Duodenal mucosa (tissue), 2 donors: ENCODE measurements at regions not wholly inside any gene's neighbourhood (a gene's known extent, or its start where the extent isn't known, plus 50 kb on each side); places are given as distances from the start of the nearest gene placed in this dataset.

Source experiments
- H3K27ac ChIP-seq: one replicate; pipeline ENCODE4 v1.7.0; 2013; ENCODE audit warnings: low read depth, low read length
- H3K27me3 ChIP-seq, 2 donors: one replicate each; pipeline ENCODE4 v1.7.0; 2013; ENCODE audit warnings: low read length in 2 of 2, control low read depth in 1 of 2; ENCODE audit not compliant: insufficient read depth in 2 of 2, control insufficient read depth in 1 of 2
- H3K36me3 ChIP-seq, 2 donors: one replicate each; pipeline ENCODE4 v1.7.0; 2013; ENCODE audit warnings: low read length in 2 of 2, control low read depth in 1 of 2; ENCODE audit not compliant: insufficient read depth in 2 of 2, control insufficient read depth in 1 of 2
- H3K4me1 ChIP-seq, 2 donors: one replicate each; pipeline ENCODE4 v1.7.0; 2013; ENCODE audit warnings: low read length in 2 of 2, control low read depth in 1 of 2; ENCODE audit not compliant: insufficient read depth in 2 of 2, control insufficient read depth in 1 of 2
- H3K4me3 ChIP-seq, 2 donors: one replicate each; pipeline ENCODE4 v1.7.0; 2013; ENCODE audit warnings: low read length in 2 of 2, low read depth in 1 of 2
- H3K9ac ChIP-seq, 2 donors: one replicate each; pipeline ENCODE4 v1.7.0; 2013; ENCODE audit warnings: low read length in 2 of 2, low read depth in 1 of 2
- H3K9me3 ChIP-seq, 2 donors: one replicate each; pipeline ENCODE4 v1.7.0; 2013; ENCODE audit warnings: low read length in 2 of 2, control low read depth in 1 of 2; ENCODE audit not compliant: control insufficient read depth in 1 of 2

DNA sequence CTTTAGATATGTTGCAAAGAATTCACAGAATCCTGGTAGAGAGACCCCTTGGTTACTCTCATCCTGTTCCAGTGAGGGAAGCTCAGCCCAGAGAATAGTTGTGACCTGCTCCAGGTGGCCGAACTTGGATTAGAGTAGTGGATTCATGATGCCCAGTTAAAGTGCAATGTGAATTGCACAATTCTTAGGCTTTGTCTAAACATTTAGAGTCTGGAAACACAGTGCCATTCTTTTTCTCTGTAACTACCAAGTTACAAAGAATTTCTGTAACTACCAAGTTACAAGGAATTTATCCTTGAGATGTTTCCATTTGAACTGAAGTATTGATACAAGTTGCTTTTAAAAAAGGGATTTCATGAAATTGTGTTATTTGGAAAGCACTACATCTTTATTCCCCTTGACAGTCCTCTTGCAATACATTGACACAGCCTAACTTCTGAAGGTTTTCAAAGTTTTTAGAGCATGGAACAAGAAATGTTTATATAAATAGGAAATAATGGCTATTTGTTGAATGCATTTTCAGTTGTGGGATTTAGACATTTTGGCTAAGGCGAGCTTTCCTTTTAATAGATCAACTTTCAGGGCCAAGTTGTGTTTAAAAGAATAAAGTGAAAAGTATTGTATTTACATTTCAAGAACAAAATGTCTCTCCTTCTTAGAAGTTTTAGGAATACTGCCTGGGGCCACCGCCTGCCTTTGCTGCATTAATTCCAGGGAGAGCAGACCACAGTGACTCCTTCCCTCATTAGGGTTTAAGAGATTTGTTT lies 315.0 kb downstream of the LPIN1 start:
- no peak overlapping the region for H3K4me3 ChIP-seq
- H3K4me1 ChIP-seq: peaks cover 9 to 10% of the 10 kb centered on the region in 2 donors
- no peak overlapping the region for H3K9ac ChIP-seq
- H3K36me3 ChIP-seq: no peaks in the 10 kb centered on the region
- no peak overlapping the region for H3K27ac ChIP-seq
- peaks cover 0 to 3% of the 10 kb centered on the region in 2 donors for H3K27me3 ChIP-seq
- no peaks in the 10 kb centered on the region for H3K9me3 ChIP-seq

DNA sequence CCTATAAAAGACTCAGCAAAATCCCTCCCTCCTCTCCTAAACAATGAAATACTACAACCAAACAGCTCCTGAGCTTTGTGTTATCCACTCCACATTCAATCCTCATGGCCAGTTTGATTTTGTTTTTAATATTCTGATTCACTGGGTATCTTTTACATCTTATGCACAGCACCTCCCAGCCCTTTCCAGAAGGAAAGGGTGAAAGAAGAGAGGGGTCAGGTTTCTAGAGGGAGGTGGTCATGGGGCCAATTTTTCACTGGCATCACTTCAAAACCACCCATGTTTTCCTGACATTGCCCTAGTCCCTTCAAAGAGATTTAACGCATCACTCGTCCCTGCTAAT lies 315.6 kb downstream of the LPIN1 start:
- no peak overlapping the region for H3K4me3 ChIP-seq
- peaks cover 0 to 3% of the 10 kb centered on the region in 2 donors for H3K27me3 ChIP-seq
- H3K9me3 ChIP-seq: no peaks in the 10 kb centered on the region
- H3K36me3 ChIP-seq: no peaks in the 10 kb centered on the region
- H3K4me1 ChIP-seq: peaks cover 4 to 8% of the 10 kb centered on the region in 2 donors
- H3K9ac ChIP-seq: no peak overlapping the region
- H3K27ac ChIP-seq: no peak overlapping the region

GRCh38 chr2:12063210-12063609 lies 316.8 kb downstream of the LPIN1 start:
- Histone ChIP-seq H3K27ac (no peak overlapping the region), H3K4me3 (no peak overlapping the region), H3K9me3 (no peaks in the 10 kb centered on the region), H3K9ac (no peak overlapping the region), H3K36me3 (no peaks in the 10 kb centered on the region), H3K4me1 (peaks cover 0 to 5% of the 10 kb centered on the region in 2 donors), H3K27me3 (peaks cover 0 to 3% of the 10 kb centered on the region in 2 donors)

DNA sequence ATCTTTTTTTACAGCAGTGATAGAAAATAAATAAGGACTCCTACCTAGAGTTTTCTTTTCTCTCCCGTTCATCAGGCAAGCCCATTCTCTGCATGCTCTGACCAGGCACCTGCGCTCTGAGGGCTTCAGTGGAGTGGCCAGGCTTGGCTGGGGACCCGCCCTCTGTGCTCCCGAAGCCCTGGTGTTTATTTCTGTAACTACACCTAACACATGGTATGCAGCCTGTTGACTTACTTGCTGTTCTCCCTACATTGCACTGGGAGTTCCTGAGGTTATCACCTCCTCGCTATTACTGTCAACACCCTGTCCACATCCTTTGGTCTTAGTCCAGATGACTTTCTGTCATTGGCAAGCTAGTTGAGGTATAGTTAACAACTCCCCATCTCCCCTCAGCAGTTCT lies 317.7 kb downstream of the LPIN1 start:
- Histone ChIP-seq H3K4me1 (peaks cover 0 to 4% of the 10 kb centered on the region in 2 donors), H3K27ac (no peak overlapping the region), H3K9ac (no peak overlapping the region), H3K4me3 (no peak overlapping the region), H3K27me3 (peaks cover 0 to 3% of the 10 kb centered on the region in 2 donors), H3K36me3 (no peaks in the 10 kb centered on the region), H3K9me3 (no peaks in the 10 kb centered on the region)

- Histone ChIP-seq H3K9me3 (no peaks in the 10 kb centered on the region), H3K27ac (no peak overlapping the region), H3K36me3 (no peaks in the 10 kb centered on the region), H3K4me1 (no peaks in the 10 kb centered on the region), H3K9ac (no peak overlapping the region), H3K4me3 (no peak overlapping the region), H3K27me3 (no peaks in the 10 kb centered on the region)
These were observed 319.7 kb downstream of the LPIN1 start for GRCh38 chr2:12066116-12066515.

DNA sequence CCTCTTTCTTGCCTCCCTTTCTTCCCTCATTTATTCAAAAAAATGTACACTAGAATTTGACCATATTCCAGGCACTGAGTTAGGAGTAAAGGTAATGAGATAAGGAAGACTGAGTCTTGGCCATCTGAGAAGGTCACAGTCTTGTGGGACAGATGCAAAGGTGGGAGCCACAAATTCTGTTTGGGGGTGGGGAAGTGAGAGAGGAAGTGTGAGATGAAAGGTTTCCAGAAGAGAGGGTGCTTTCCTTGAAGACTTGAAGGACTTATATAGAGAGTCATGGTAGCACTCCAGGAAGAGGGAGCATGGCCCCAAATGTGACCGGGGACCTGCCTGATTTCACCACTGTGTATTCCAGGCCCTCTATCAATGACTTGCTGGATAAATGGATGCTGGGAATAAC lies 320.6 kb downstream of the LPIN1 start:
- H3K9me3 ChIP-seq: no peaks in the 10 kb centered on the region
- H3K36me3 ChIP-seq: no peaks in the 10 kb centered on the region
- H3K27me3 ChIP-seq: no peaks in the 10 kb centered on the region
- H3K4me1 ChIP-seq: no peaks in the 10 kb centered on the region
- H3K9ac ChIP-seq: no peak overlapping the region
- no peak overlapping the region for H3K4me3 ChIP-seq
- no peak overlapping the region for H3K27ac ChIP-seq

GRCh38 chr2:12068796-12069538 lies 322.5 kb downstream of the LPIN1 start:
- no peak overlapping the region for H3K4me3 ChIP-seq
- no peak overlapping the region for H3K9ac ChIP-seq

GRCh38 chr2:12070153-12070552 lies 323.7 kb downstream of the LPIN1 start:
- H3K9me3 ChIP-seq: no peaks in the 10 kb centered on the region
- no peak overlapping the region for H3K27ac ChIP-seq
- H3K4me3 ChIP-seq: no peak overlapping the region
- H3K27me3 ChIP-seq: no peaks in the 10 kb centered on the region
- no peaks in the 10 kb centered on the region for H3K36me3 ChIP-seq
- H3K9ac ChIP-seq: no peak overlapping the region
- no peaks in the 10 kb centered on the region for H3K4me1 ChIP-seq

More at GRCh38 chr2:12068796-12069538, 322.5 kb downstream of the LPIN1 start:
- no peaks in the 10 kb centered on the region for H3K4me1 ChIP-seq
- H3K27ac ChIP-seq: no peak overlapping the region
- no peaks in the 10 kb centered on the region for H3K36me3 ChIP-seq
- no peaks in the 10 kb centered on the region for H3K27me3 ChIP-seq
- no peaks in the 10 kb centered on the region for H3K9me3 ChIP-seq

GRCh38 chr2:12070581-12070980 lies 324.1 kb downstream of the LPIN1 start:
- Histone ChIP-seq H3K9me3 (no peaks in the 10 kb centered on the region), H3K36me3 (no peaks in the 10 kb centered on the region), H3K9ac (no peak overlapping the region), H3K4me1 (no peaks in the 10 kb centered on the region), H3K27ac (no peak overlapping the region), H3K27me3 (no peaks in the 10 kb centered on the region), H3K4me3 (no peak overlapping the region)

GRCh38 chr2:12071318-12071717 lies 324.9 kb downstream of the LPIN1 start:
- no peak overlapping the region for H3K9ac ChIP-seq
- no peak overlapping the region for H3K4me3 ChIP-seq
- no peak overlapping the region for H3K27ac ChIP-seq
- no peaks in the 10 kb centered on the region for H3K36me3 ChIP-seq
- H3K4me1 ChIP-seq: no peaks in the 10 kb centered on the region
- H3K27me3 ChIP-seq: no peaks in the 10 kb centered on the region
- H3K9me3 ChIP-seq: no peaks in the 10 kb centered on the region
